Heart right ventricle (tissue), 16 donors: ENCODE measurements at regions not wholly inside any gene's neighbourhood (a gene's known extent, or its start where the extent isn't known, plus 50 kb on each side); places are given as distances from the start of the nearest gene placed in this dataset.

Source experiments
- ATAC-seq, 8 donors: fragments of 200-7000 bp; cut with Tn5 transposase; one replicate each; pipeline ENCODE4 v1.9.1; 2020; ENCODE audit warnings: mild to moderate bottlenecking in 8 of 8, moderate library complexity in 8 of 8, moderate number of reproducible peaks in 1 of 8
- DNase-seq, 2 donors: peaks; one replicate each; pipeline ENCODE4 v3.0.0-alpha.2; 2020
- H3K27ac ChIP-seq, 10 donors: fragments of 200-600 bp; sonication (generic) in 2 of 10; one replicate each; pipeline versions ENCODE4 v1.5.0 to v1.8.0; 2020 to 2022; ENCODE audit warnings: mild to moderate bottlenecking in 3 of 10
- H3K27me3 ChIP-seq, 7 donors: fragments of 200-600 bp; one replicate each; pipeline ENCODE4 v1.8.0; 2021 to 2022; ENCODE audit warnings: mild to moderate bottlenecking in 2 of 7
- H3K36me3 ChIP-seq, 9 donors: fragments of 200-600 bp; sonication (generic) in 1 of 9; one replicate each; pipeline versions ENCODE4 v1.5.0 to v1.8.0; 2020 to 2022; ENCODE audit warnings: mild to moderate bottlenecking in 2 of 9
- H3K4me1 ChIP-seq, 9 donors: fragments of 200-600 bp; sonication (generic) in 1 of 9; one replicate each; pipeline versions ENCODE4 v1.5.0 to v1.8.0; 2020 to 2022; ENCODE audit warnings: mild to moderate bottlenecking in 4 of 9
- H3K4me3 ChIP-seq, 10 donors: fragments of 200-600 bp; sonication (generic) in 2 of 10; one replicate each; pipeline versions ENCODE4 v1.5.0 to v1.8.0; 2020 to 2022; ENCODE audit warnings: mild to moderate bottlenecking in 7 of 10, moderate library complexity in 2 of 10
- H3K9me3 ChIP-seq, 11 donors: fragments of 200-600 bp in 10 of 11; sonication (generic) in 2 of 11; one replicate each; pipeline versions ENCODE4 v1.5.0 to v1.8.0; 2013 to 2022; ENCODE audit warnings: mild to moderate bottlenecking in 2 of 11, control low read depth in 1 of 11, moderate library complexity in 1 of 11
- WGBS, 2 donors: extraction: QIAGEN DNeasy Blood & Tissue Kit; methylation state at CpG; one replicate each; pipeline ENCODE4 v1.1.7; 2013; ENCODE audit warnings: inconsistent platforms in 1 of 2; 5-methylcytosine and 5-hydroxymethylcytosine counted together
- intact Hi-C, 10 donors: fragments of 100-400 bp; cut with DNase I; formaldehyde crosslinking; loops; one replicate each; pipeline versions ENCODE4 v1.11.1 to v1.14.2; 2022
- TF ChIP-seq, protein P1 (sequence below), 9 donors: fragments of 200-600 bp; sonication (generic) in 2 of 9; IDR thresholded peaks; one replicate each; pipeline versions ENCODE4 v1.5.0 to v1.8.0; 2021 to 2022; ENCODE audit warnings: antibody characterized with exemption in 9 of 9, mild to moderate bottlenecking in 5 of 9, moderate library complexity in 1 of 9
- donor health status: Arrhythmogenic right ventricular cardiomyopathy.
- donor health status: ischemic (EF 13 %, LVEDD 7.1; RV severe dilation, severe dysfunction).
- donor health status: healthy with polysubstance abuse.
- donor health status: DM: no; HTN: yes; CAD: no.
- donor health status: DM: no; HTN: no; CAD: no.
- donor health status: ischemic (EF 25% LVEDD 6.9; RV normal size, moderate dysfunction).
- donor health status: ischemic (EF 25% LVEDD 5.7; RV mildly dilated, moderate dysfunction).
- donor health status: healthy.
- donor health status: DM: yes; HTN: yes; CAD: no.
- donor health status: Ischemic cardiomyopathy.
- donor health status: ischemic (EF 35%, LVEDD 5.7; RV mildly dilated, moderate dysfunction).
- donor health status: nonischemic (EF 11% LVEDD 7.7; RV severe dilation, severe dysfunction).
- donor health status: DM: yes; HTN: yes; CAD: no.
- donor health status: PGD.
- donor health status: ischemic (EF 29% LVEDD 5.4; RV normal size, mild dysfunction).
- donor health status: nonischemic (EF 23%, LVEDD 6.1; RV moderate dilation, normal function).

DNA sequence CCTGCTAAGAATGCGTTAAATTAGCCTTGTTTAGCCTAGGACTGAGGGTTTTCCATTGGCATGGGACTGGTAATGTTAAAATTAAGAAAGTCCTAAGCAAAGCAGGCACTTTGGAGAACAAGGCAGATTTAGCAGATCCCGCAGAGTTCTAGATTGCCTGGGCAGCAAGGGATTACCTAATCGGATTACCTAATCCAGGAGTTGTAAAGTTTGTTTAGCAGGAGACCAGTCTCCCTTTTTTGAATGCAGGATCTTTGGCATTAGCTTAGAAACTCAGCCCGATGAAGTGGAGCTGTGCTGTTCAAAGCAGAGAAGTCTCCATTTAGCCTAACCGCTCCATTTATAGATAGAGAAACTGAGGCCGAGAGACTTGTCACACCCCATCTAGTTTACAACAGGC is 206.0 kb downstream of the DMRT2 start:
- intact Hi-C loops: no loop called here
- WGBS, 2 donors: 86 to 91% methylated on average over 6 of the region's 6 CpGs
- TF ChIP-seq, protein P1, sequence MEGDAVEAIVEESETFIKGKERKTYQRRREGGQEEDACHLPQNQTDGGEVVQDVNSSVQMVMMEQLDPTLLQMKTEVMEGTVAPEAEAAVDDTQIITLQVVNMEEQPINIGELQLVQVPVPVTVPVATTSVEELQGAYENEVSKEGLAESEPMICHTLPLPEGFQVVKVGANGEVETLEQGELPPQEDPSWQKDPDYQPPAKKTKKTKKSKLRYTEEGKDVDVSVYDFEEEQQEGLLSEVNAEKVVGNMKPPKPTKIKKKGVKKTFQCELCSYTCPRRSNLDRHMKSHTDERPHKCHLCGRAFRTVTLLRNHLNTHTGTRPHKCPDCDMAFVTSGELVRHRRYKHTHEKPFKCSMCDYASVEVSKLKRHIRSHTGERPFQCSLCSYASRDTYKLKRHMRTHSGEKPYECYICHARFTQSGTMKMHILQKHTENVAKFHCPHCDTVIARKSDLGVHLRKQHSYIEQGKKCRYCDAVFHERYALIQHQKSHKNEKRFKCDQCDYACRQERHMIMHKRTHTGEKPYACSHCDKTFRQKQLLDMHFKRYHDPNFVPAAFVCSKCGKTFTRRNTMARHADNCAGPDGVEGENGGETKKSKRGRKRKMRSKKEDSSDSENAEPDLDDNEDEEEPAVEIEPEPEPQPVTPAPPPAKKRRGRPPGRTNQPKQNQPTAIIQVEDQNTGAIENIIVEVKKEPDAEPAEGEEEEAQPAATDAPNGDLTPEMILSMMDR (IDR thresholded peaks at IDR 0.05): no peak

DNA sequence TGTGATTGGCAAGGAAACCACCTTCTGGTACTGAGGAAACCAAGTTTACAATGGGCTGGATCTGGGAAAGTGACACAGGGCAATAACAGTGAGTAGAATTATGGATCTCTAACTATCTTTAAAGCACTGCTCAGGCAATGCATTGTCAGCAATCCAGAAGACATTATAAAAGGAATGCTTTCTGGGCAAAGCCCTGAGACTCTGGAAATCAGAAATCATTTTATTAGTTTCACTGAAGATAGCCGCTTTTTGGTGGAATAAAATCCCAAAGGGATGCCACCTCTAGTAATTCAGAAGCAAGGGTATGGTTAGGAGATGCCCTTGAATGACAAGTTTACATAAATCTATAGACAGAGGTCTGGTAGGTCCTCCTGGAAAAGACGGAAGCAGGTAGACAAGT is 211.1 kb downstream of the DMRT2 start:
- Histone ChIP-seq H3K9me3 (no peaks in the 10 kb centered on the region), H3K27ac (no peak overlapping the region), H3K27me3 (no peaks in the 10 kb centered on the region), H3K36me3 (no peaks in the 10 kb centered on the region), H3K4me1 (no peaks in the 10 kb centered on the region), H3K4me3 (no peak overlapping the region)
- TF ChIP-seq, protein P1 (IDR thresholded peaks at IDR 0.05): no peak
- intact Hi-C loops: no loop called here
- WGBS, 2 donors: 85 to 95% methylated on average over 2 of the region's 2 CpGs
- no peak for DNase-seq
- ATAC-seq: no peak

More for the DNA sequence above, 206.0 kb downstream of the DMRT2 start:
- Histone ChIP-seq H3K27me3 (no peaks in the 10 kb centered on the region), H3K9me3 (no peaks in the 10 kb centered on the region), H3K36me3 (no peaks in the 10 kb centered on the region), H3K4me1 (peaks cover 0 to 14% (median 6%) of the 10 kb centered on the region in 9 donors), H3K27ac (no peak overlapping the region), H3K4me3 (no peak overlapping the region)
- no peak for DNase-seq
- ATAC-seq: no peak

DNA sequence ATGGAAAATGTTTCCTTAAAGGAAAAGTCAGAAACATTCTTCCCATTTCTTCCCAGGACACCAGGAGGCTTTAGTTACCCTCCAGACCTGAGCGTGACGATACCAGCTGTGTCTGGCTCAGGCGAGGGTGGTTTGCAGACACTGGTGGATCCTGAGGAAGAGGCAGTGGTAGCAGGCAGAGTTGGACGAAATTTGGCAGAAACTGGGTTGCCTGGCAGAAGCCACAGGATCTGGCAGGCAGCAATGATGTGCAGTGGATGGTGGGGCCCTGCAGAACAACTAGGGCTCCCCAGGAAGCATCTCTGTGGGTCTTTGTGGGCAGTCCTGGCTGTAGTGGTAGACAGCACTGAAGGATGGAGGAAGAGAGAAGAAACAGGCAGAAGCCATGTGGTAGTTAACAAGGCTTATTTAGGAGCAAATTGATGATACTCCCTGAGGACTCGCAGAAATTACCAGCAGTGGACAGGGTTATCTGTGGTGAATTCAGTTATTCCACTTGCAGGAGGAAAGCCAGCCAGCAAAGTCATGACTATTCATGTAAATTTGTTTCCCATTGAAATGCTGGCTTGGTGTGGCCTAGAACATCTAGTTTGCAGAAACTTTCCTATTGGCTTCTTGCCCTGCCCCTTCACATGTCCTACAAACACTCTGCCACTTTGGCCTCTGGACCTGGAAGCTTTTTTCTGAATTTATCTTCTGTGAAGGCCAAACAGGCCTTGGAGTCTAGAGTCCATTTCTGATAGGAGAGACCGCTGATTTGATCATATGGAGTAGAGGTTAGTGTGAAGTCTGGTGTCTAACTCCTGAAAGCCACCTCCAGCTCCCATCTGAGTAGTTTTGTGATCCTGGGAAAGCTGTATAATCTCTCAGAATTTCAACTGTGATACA is 212.0 kb downstream of the DMRT2 start:
- H3K4me1 ChIP-seq: no peaks in the 10 kb centered on the region
- no peak overlapping the region for H3K4me3 ChIP-seq
- no peak for DNase-seq
- no peak overlapping the region for H3K27ac ChIP-seq
- TF ChIP-seq, protein P1 (IDR thresholded peaks at IDR 0.05): no peak
- H3K9me3 ChIP-seq: no peaks in the 10 kb centered on the region
- intact Hi-C loops: no loop called here
- 68 to 77% methylated on average over 6 of the region's 6 CpGs for WGBS, 2 donors
- H3K27me3 ChIP-seq: no peaks in the 10 kb centered on the region
- ATAC-seq: no peak
- no peaks in the 10 kb centered on the region for H3K36me3 ChIP-seq

DNA sequence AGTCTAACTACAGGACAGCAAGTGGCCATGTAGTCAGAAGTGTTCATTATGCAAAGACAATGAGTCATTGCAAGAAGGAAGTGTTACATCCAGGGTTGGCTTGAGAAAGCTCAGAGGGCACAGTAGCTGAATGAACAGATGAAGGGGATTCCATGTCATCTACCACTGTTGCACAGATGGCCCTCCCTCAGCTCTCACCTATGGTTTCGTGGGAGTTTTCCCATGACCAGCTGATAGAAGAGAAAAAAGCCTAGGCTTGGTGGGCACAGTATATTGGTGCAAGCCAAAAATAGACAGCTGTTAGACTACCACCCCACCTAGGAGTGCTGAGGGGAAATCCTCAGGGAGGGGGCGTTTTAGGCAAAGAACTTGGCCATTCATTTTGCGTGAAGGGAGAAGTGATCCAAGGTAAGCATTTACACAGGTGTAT is 217.0 kb downstream of the DMRT2 start:
- peaks cover 0 to 2% (median 0%) of the 10 kb centered on the region in 7 donors for H3K27me3 ChIP-seq
- TF ChIP-seq, protein P1 (IDR thresholded peaks at IDR 0.05): no peak
- intact Hi-C loops: no loop called here
- no peak for DNase-seq
- H3K36me3 ChIP-seq: no peaks in the 10 kb centered on the region
- no peak overlapping the region for H3K4me3 ChIP-seq
- no peaks in the 10 kb centered on the region for H3K4me1 ChIP-seq
- WGBS, 2 donors: 56 to 63% methylated on average over 3 of the region's 3 CpGs
- no peak for ATAC-seq
- no peak overlapping the region for H3K27ac ChIP-seq
- no peaks in the 10 kb centered on the region for H3K9me3 ChIP-seq
